Endothelial cell (in vitro differentiated cells): ENCODE measurements at regions not wholly inside any gene's neighbourhood (a gene's known extent, or its start where the extent isn't known, plus 50 kb on each side); places are given as distances from the start of the nearest gene placed in this dataset.

Experiments used
- DNase-seq: peaks from one replicate; pipeline ENCODE4 v3.0.0; 2021; ENCODE audit warnings: low spot score
- H3K27ac Mint-ChIP-seq: one replicate; pipeline ENCODE4 v1.8.0; 2021; ENCODE audit warnings: mixed read lengths, inconsistent platforms; ENCODE audit not compliant: unreplicated experiment
- H3K27me3 Mint-ChIP-seq: one replicate; pipeline ENCODE4 v1.8.0; 2021; ENCODE audit warnings: mild to moderate bottlenecking, moderate library complexity, mixed read lengths, inconsistent platforms; ENCODE audit not compliant: unreplicated experiment
- H3K36me3 Mint-ChIP-seq: one replicate; pipeline ENCODE4 v1.8.0; 2021; ENCODE audit warnings: mild to moderate bottlenecking, low read depth, mixed read lengths, inconsistent platforms; ENCODE audit not compliant: unreplicated experiment
- H3K4me1 Mint-ChIP-seq: one replicate; pipeline ENCODE4 v1.8.0; 2021; ENCODE audit warnings: mild to moderate bottlenecking, mixed read lengths, inconsistent platforms; ENCODE audit not compliant: unreplicated experiment
- H3K4me3 Mint-ChIP-seq: one replicate; pipeline ENCODE4 v1.8.0; 2021; ENCODE audit warnings: mild to moderate bottlenecking, mixed read lengths, inconsistent platforms; ENCODE audit not compliant: unreplicated experiment
- H3K9me3 Mint-ChIP-seq: one replicate; pipeline ENCODE4 v1.8.0; 2021; ENCODE audit warnings: mixed read lengths, inconsistent platforms; ENCODE audit not compliant: unreplicated experiment
- CTCF ChIP-seq: fragments of 200-600 bp; sonication (generic); IDR thresholded peaks from one replicate; pipeline ENCODE4 v1.5.0; 2021; ENCODE audit warnings: antibody characterized with exemption; ENCODE audit not compliant: unreplicated experiment

GRCh38 chr15:95131131-95131556, 899.8 kb downstream of the MCTP2 start:
- Mint-ChIP-seq H3K4me3 (no peak overlapping the region), H3K9me3 (no peaks in the 10 kb centered on the region), H3K27ac (peak overlapping the region; percentile 84), H3K4me1 (peaks cover 20% of the 10 kb centered on the region), H3K27me3 (peaks cover 1% of the 10 kb centered on the region), H3K36me3 (no peaks in the 10 kb centered on the region)
- peak; percentile 5 for DNase-seq
- no peak for TF ChIP-seq CTCF

- Mint-ChIP-seq H3K4me1 (peaks cover 17% of the 10 kb centered on the region), H3K9me3 (peaks cover 6% of the 10 kb centered on the region), H3K27ac (no peak overlapping the region), H3K36me3 (no peaks in the 10 kb centered on the region), H3K27me3 (peaks cover 1% of the 10 kb centered on the region), H3K4me3 (no peak overlapping the region)
- TF ChIP-seq CTCF: no peak
- no peak for DNase-seq
Measured at GRCh38 chr15:95132774-95133173, 901.4 kb downstream of the MCTP2 start.

- H3K27ac Mint-ChIP-seq: no peak overlapping the region
- H3K36me3 Mint-ChIP-seq: no peaks in the 10 kb centered on the region
- peaks cover 6% of the 10 kb centered on the region for H3K9me3 Mint-ChIP-seq
- no peak for TF ChIP-seq CTCF
- H3K27me3 Mint-ChIP-seq: peaks cover 1% of the 10 kb centered on the region
- no peak for DNase-seq
- H3K4me1 Mint-ChIP-seq: peaks cover 17% of the 10 kb centered on the region
- H3K4me3 Mint-ChIP-seq: no peak overlapping the region
Measured at GRCh38 chr15:95134431-95135110, 903.2 kb downstream of the MCTP2 start.

- TF ChIP-seq CTCF: no peak
- H3K27me3 Mint-ChIP-seq: no peaks in the 10 kb centered on the region
- H3K9me3 Mint-ChIP-seq: peaks cover 6% of the 10 kb centered on the region
- H3K36me3 Mint-ChIP-seq: no peaks in the 10 kb centered on the region
- no peaks in the 10 kb centered on the region for H3K4me1 Mint-ChIP-seq
- H3K27ac Mint-ChIP-seq: no peak overlapping the region
- DNase-seq: no peak
- no peak overlapping the region for H3K4me3 Mint-ChIP-seq
Measured at GRCh38 chr15:95138604-95139270, 907.4 kb downstream of the MCTP2 start.

- no peak overlapping the region for H3K4me3 Mint-ChIP-seq
- no peak overlapping the region for H3K27ac Mint-ChIP-seq
- H3K9me3 Mint-ChIP-seq: peaks cover 4% of the 10 kb centered on the region
- no peaks in the 10 kb centered on the region for H3K36me3 Mint-ChIP-seq
- H3K4me1 Mint-ChIP-seq: no peaks in the 10 kb centered on the region
- no peak for DNase-seq
- no peaks in the 10 kb centered on the region for H3K27me3 Mint-ChIP-seq
- no peak for TF ChIP-seq CTCF
Measured at GRCh38 chr15:95141486-95141885, 910.1 kb downstream of the MCTP2 start.
